Activated CD4-positive, alpha-beta memory T cell treated with anti-CD3 and anti-CD28 coated beads for 36 hours (primary cell): ENCODE measurements at regions not wholly inside any gene's neighbourhood (a gene's known extent, or its start where the extent isn't known, plus 50 kb on each side); places are given as distances from the start of the nearest gene placed in this dataset.
"Not testable (repeated sequence)": the region's sequence is repeated elsewhere in the genome, so short reads cannot be mapped to it uniquely, and the experiment has no call there.

ENCODE experiments used
- CTCF ChIA-PET: fragments of 350-600 bp; sonication (Branson Sonifier 250); formaldehyde crosslinking; loops from one replicate; lab custom pipeline; 2021; ENCODE audit warnings: antibody characterized with exemption, inconsistent platforms; lab: Charles Lee
- POLR2A ChIA-PET: fragments of 350-600 bp; sonication (Branson Sonifier 250); formaldehyde crosslinking; loops from one replicate; lab custom pipeline; 2021; ENCODE audit warnings: antibody characterized with exemption; lab: Charles Lee
- DNase-seq: peaks from one replicate; pipeline ENCODE4 v3.0.0-alpha.2; 2020
- H3K27ac Mint-ChIP-seq: one replicate; pipeline ENCODE4 v1.8.0; 2021; ENCODE audit warnings: mixed read lengths
- H3K27me3 Mint-ChIP-seq: one replicate; pipeline ENCODE4 v1.8.0; 2021; ENCODE audit warnings: mixed read lengths
- H3K36me3 Mint-ChIP-seq: one replicate; pipeline ENCODE4 v1.8.0; 2021; ENCODE audit warnings: mixed read lengths
- H3K4me1 Mint-ChIP-seq: one replicate; pipeline ENCODE4 v1.8.0; 2021; ENCODE audit warnings: low read depth, mixed read lengths
- H3K4me3 Mint-ChIP-seq: one replicate; pipeline ENCODE4 v1.8.0; 2021; ENCODE audit warnings: mild to moderate bottlenecking, mixed read lengths
- H3K9me3 Mint-ChIP-seq: one replicate; pipeline ENCODE4 v1.8.0; 2021; ENCODE audit warnings: mixed read lengths
- intact Hi-C: fragments of 100-400 bp; cut with micrococcal nuclease; formaldehyde crosslinking; loops from one replicate; pipeline ENCODE4 v1.15.1; 2023

- intact Hi-C loops = loop anchor here (2.0 to 5.0 kb wide), 2 partner anchors 119 to 1759 kb away; no protein-coding TSS in a partner anchor
- no peaks in the 10 kb centered on the region for H3K36me3 Mint-ChIP-seq
Observed at GRCh38 chr5:69006030-69006429, 87.8 kb upstream of the SLC30A5 start.

GRCh38 chr5:69007163-69007562, 86.7 kb upstream of the SLC30A5 start:
- DNase-seq = no peak
- intact Hi-C loops = loop anchor here (1.0 to 5.0 kb wide), 3 partner anchors 120 to 1760 kb away; no protein-coding TSS in a partner anchor
- no peak overlapping the region for H3K27ac Mint-ChIP-seq
- no peaks in the 10 kb centered on the region for H3K4me1 Mint-ChIP-seq
- ChIA-PET CTCF (interaction anchor here (0.6 to 2.0 kb wide), 8 partner anchors 12 to 1761 kb away, joined by 3 to 7 read pairs (median 4); no protein-coding TSS in a partner anchor), POLR2A (interaction anchor here (0.5 kb wide), 1 partner anchor 985 kb away, joined by 3 read pairs; no protein-coding TSS in a partner anchor)
- H3K9me3 Mint-ChIP-seq = no peaks in the 10 kb centered on the region
- no peak overlapping the region for H3K4me3 Mint-ChIP-seq
- no peaks in the 10 kb centered on the region for H3K36me3 Mint-ChIP-seq
- H3K27me3 Mint-ChIP-seq = peaks cover 22% of the 10 kb centered on the region

More at GRCh38 chr5:69006030-69006429, 87.8 kb upstream of the SLC30A5 start:
- Mint-ChIP-seq H3K4me3 (no peak overlapping the region), H3K27me3 (peaks cover 22% of the 10 kb centered on the region), H3K9me3 (no peaks in the 10 kb centered on the region), H3K4me1 (no peaks in the 10 kb centered on the region), H3K27ac (no peak overlapping the region)
- POLR2A ChIA-PET = no interaction called here
- no peak for DNase-seq
- CTCF ChIA-PET = interaction anchor here (1.4 to 2.0 kb wide), 2 partner anchors 24 to 1760 kb away, joined by 3 to 7 read pairs; no protein-coding TSS in a partner anchor

GRCh38 chr5:69007726-69008368, 86.0 kb upstream of the SLC30A5 start:
- intact Hi-C loops = loop anchor here (1.0 to 5.0 kb wide), 3 partner anchors 121 to 1761 kb away; no protein-coding TSS in a partner anchor
- ChIA-PET POLR2A (no interaction called here), CTCF (interaction anchor here (0.6 to 2.0 kb wide), 11 partner anchors 11 to 1762 kb away, joined by 3 to 7 read pairs (median 4); no protein-coding TSS in a partner anchor)
- Mint-ChIP-seq H3K36me3 (no peaks in the 10 kb centered on the region), H3K4me3 (no peak overlapping the region), H3K27me3 (peaks cover 21% of the 10 kb centered on the region), H3K9me3 (no peaks in the 10 kb centered on the region), H3K4me1 (no peaks in the 10 kb centered on the region), H3K27ac (no peak overlapping the region)
- DNase-seq = peak; percentile 82

GRCh38 chr5:69010476-69010875, 83.3 kb upstream of the SLC30A5 start:
- H3K4me3 Mint-ChIP-seq = no peak overlapping the region
- no peaks in the 10 kb centered on the region for H3K36me3 Mint-ChIP-seq
- DNase-seq = no peak
- no peaks in the 10 kb centered on the region for H3K4me1 Mint-ChIP-seq
- no peak overlapping the region for H3K27ac Mint-ChIP-seq
- POLR2A ChIA-PET = no interaction called here
- H3K9me3 Mint-ChIP-seq = no peaks in the 10 kb centered on the region
- intact Hi-C loops = no loop called here
- CTCF ChIA-PET = no interaction called here
- H3K27me3 Mint-ChIP-seq = peaks cover 24% of the 10 kb centered on the region

- Mint-ChIP-seq H3K4me3 (no peak overlapping the region), H3K9me3 (no peaks in the 10 kb centered on the region), H3K27me3 (peaks cover 24% of the 10 kb centered on the region), H3K27ac (no peak overlapping the region), H3K4me1 (no peaks in the 10 kb centered on the region), H3K36me3 (no peaks in the 10 kb centered on the region)
- DNase-seq = no peak
- ChIA-PET CTCF (interaction anchor here (0.7 to 1.4 kb wide), 3 partner anchors 11 to 488 kb away, joined by 3 to 6 read pairs (median 3); no protein-coding TSS in a partner anchor), POLR2A (no interaction called here)
- intact Hi-C loops = no loop called here
Observed at GRCh38 chr5:69011910-69012309, 81.9 kb upstream of the SLC30A5 start.

GRCh38 chr5:69013481-69013880, 80.3 kb upstream of the SLC30A5 start:
- Mint-ChIP-seq H3K9me3 (no peaks in the 10 kb centered on the region), H3K4me3 (peak overlapping the region; percentile 3), H3K4me1 (no peaks in the 10 kb centered on the region), H3K36me3 (no peaks in the 10 kb centered on the region), H3K27me3 (peaks cover 14% of the 10 kb centered on the region), H3K27ac (no peak overlapping the region)
- DNase-seq = no peak
- POLR2A ChIA-PET = no interaction called here
- CTCF ChIA-PET = no interaction called here
- intact Hi-C loops = no loop called here

- DNase-seq, H3K4me3 Mint-ChIP-seq, H3K9me3 Mint-ChIP-seq, H3K36me3 Mint-ChIP-seq, H3K4me1 Mint-ChIP-seq, intact Hi-C loops, POLR2A ChIA-PET, H3K27ac Mint-ChIP-seq: not testable (repeated sequence)
- CTCF ChIA-PET = interaction anchor here (1.1 kb wide), 1 partner anchor 323 kb away, joined by 3 read pairs; no protein-coding TSS in a partner anchor
- peaks cover 13% of the 10 kb centered on the region for H3K27me3 Mint-ChIP-seq
Observed at GRCh38 chr5:69014007-69014406, 79.8 kb upstream of the SLC30A5 start.

- CTCF ChIA-PET = interaction anchor here (1.1 kb wide), 1 partner anchor 12 kb away, joined by 4 read pairs; no protein-coding TSS in a partner anchor
- no peaks in the 10 kb centered on the region for H3K9me3 Mint-ChIP-seq
- no peak overlapping the region for H3K27ac Mint-ChIP-seq
- POLR2A ChIA-PET = no interaction called here
- H3K36me3 Mint-ChIP-seq = no peaks in the 10 kb centered on the region
- intact Hi-C loops = loop anchor here (10.0 kb wide), 1 partner anchor 65 kb away; no protein-coding TSS in a partner anchor
- no peaks in the 10 kb centered on the region for H3K4me1 Mint-ChIP-seq
- H3K4me3 Mint-ChIP-seq = no peak overlapping the region
- peaks cover 9% of the 10 kb centered on the region for H3K27me3 Mint-ChIP-seq
- no peak for DNase-seq
Observed at GRCh38 chr5:69019668-69020375, 74.0 kb upstream of the SLC30A5 start.

GRCh38 chr5:69024241-69024651, 69.6 kb upstream of the SLC30A5 start:
- Mint-ChIP-seq H3K4me3 (no peak overlapping the region), H3K36me3 (no peaks in the 10 kb centered on the region), H3K27me3 (peaks cover 6% of the 10 kb centered on the region), H3K9me3 (no peaks in the 10 kb centered on the region), H3K4me1 (no peaks in the 10 kb centered on the region), H3K27ac (peak overlapping the region; percentile 57)
- CTCF ChIA-PET = interaction anchor here (0.6 to 1.6 kb wide), 7 partner anchors 9 to 755 kb away, joined by 3 to 6 read pairs (median 4); partner anchors contain the start of gene SLC30A5
- intact Hi-C loops = loop anchor here (10.0 kb wide), 1 partner anchor 61 kb away; no protein-coding TSS in a partner anchor
- POLR2A ChIA-PET = no interaction called here
- peak; percentile 20 for DNase-seq

GRCh38 chr5:69029292-69029691, 64.5 kb upstream of the SLC30A5 start:
- ChIA-PET CTCF (interaction anchor here (1.5 kb wide), 1 partner anchor 13 kb away, joined by 3 read pairs; no protein-coding TSS in a partner anchor), POLR2A (no interaction called here)
- DNase-seq = no peak
- Mint-ChIP-seq H3K36me3 (no peaks in the 10 kb centered on the region), H3K9me3 (no peaks in the 10 kb centered on the region), H3K4me1 (no peaks in the 10 kb centered on the region), H3K27me3 (peaks cover 7% of the 10 kb centered on the region), H3K4me3 (no peak overlapping the region), H3K27ac (no peak overlapping the region)
- intact Hi-C loops = loop anchor here (10.0 kb wide), 1 partner anchor 56 kb away; no protein-coding TSS in a partner anchor

GRCh38 chr5:69030358-69031062, 63.3 kb upstream of the SLC30A5 start:
- peaks cover 5% of the 10 kb centered on the region for H3K27me3 Mint-ChIP-seq
- H3K4me1 Mint-ChIP-seq = no peaks in the 10 kb centered on the region
- CTCF ChIA-PET = interaction anchor here (0.7 to 1.6 kb wide), 2 partner anchors 13 to 24 kb away, joined by 3 read pairs; no protein-coding TSS in a partner anchor
- POLR2A ChIA-PET = no interaction called here
- no peaks in the 10 kb centered on the region for H3K9me3 Mint-ChIP-seq
- H3K36me3 Mint-ChIP-seq = no peaks in the 10 kb centered on the region
- H3K27ac Mint-ChIP-seq = no peak overlapping the region
- H3K4me3 Mint-ChIP-seq = no peak overlapping the region
- intact Hi-C loops = no loop called here
- no peak for DNase-seq
